Tibial artery (tissue), 4 donors: ENCODE measurements at regions not wholly inside any gene's neighbourhood (a gene's known extent, or its start where the extent isn't known, plus 50 kb on each side); places are given as distances from the start of the nearest gene placed in this dataset.

Experiments used
- DNase-seq, 2 donors: peaks; one replicate each; pipeline ENCODE4 v3.0.0-alpha.2; 2019
- H3K27ac ChIP-seq, 2 donors: fragments of 200-600 bp; sonication (generic) in 1 of 2; 1 replicate in 1 of 2; 2 replicates in 1 of 2; pipeline ENCODE4 v1.5.1; 2018 to 2019; ENCODE audit warnings: mild to moderate bottlenecking in 1 of 2
- H3K27me3 ChIP-seq, 2 donors: fragments of 200-600 bp; sonication (generic) in 1 of 2; one replicate each; pipeline versions ENCODE4 v1.5.1 to v1.6.0; 2016 to 2019
- H3K36me3 ChIP-seq, 3 donors: fragments of 200-600 bp; sonication (generic) in 2 of 3; one replicate each; pipeline ENCODE4 v1.5.1; 2016 to 2019; ENCODE audit warnings: mild to moderate bottlenecking in 2 of 3
- H3K4me1 ChIP-seq, 4 donors: fragments of 200-600 bp; sonication (generic) in 2 of 4; 1 replicate in 3 of 4; 2 replicates in 1 of 4; pipeline ENCODE4 v1.5.1; 2016 to 2019
- H3K4me3 ChIP-seq, 2 donors: fragments of 200-600 bp; sonication (generic) in 1 of 2; 1 replicate in 1 of 2; 2 replicates in 1 of 2; pipeline ENCODE4 v1.5.1; 2018 to 2019; ENCODE audit warnings: mild to moderate bottlenecking in 2 of 2
- H3K9me3 ChIP-seq, 3 donors: fragments of 200-600 bp; sonication (generic) in 1 of 3; one replicate each; pipeline ENCODE4 v1.5.1; 2016 to 2019
- intact Hi-C: fragments of 100-400 bp; cut with DNase I; formaldehyde crosslinking; loops from one replicate; pipeline ENCODE4 v1.15.0; 2023; ENCODE audit warnings: low total_unique reads
- TF ChIP-seq, protein P1 (sequence below), 2 experiments: fragments of 200-600 bp in 1 of 2; fragments of 450-650 bp in 1 of 2; IDR thresholded peaks; one replicate each; pipeline ENCODE4 v1.5.1; 2017 to 2019; ENCODE audit warnings: antibody characterized with exemption in 2 of 2, mild to moderate bottlenecking in 1 of 2, moderate library complexity in 1 of 2

DNA sequence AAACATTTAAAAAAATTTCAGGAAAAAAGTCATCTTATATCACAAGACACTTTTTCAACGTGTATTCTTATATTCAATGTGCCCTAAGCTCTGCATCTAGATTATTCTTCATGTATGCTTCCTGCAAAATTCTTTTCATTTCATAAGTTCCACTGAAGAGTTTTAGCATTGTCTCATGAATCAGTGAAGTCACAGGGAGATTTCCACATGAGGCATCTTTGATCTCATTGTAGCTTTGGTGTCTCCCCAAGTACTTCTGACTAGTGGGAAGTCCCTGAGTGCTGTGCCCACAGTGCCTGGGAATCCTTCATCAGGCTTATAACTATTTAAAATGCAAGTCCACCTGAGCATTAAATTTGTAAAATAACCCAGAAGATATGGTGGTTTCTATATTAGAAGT, 123.8 kb downstream of the MAD2L1 start:
- TF ChIP-seq, protein P1, sequence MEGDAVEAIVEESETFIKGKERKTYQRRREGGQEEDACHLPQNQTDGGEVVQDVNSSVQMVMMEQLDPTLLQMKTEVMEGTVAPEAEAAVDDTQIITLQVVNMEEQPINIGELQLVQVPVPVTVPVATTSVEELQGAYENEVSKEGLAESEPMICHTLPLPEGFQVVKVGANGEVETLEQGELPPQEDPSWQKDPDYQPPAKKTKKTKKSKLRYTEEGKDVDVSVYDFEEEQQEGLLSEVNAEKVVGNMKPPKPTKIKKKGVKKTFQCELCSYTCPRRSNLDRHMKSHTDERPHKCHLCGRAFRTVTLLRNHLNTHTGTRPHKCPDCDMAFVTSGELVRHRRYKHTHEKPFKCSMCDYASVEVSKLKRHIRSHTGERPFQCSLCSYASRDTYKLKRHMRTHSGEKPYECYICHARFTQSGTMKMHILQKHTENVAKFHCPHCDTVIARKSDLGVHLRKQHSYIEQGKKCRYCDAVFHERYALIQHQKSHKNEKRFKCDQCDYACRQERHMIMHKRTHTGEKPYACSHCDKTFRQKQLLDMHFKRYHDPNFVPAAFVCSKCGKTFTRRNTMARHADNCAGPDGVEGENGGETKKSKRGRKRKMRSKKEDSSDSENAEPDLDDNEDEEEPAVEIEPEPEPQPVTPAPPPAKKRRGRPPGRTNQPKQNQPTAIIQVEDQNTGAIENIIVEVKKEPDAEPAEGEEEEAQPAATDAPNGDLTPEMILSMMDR (IDR thresholded peaks at IDR 0.05) = no peak
- no peak for DNase-seq
- Histone ChIP-seq H3K36me3 (no peaks in the 10 kb centered on the region), H3K27me3 (no peaks in the 10 kb centered on the region), H3K9me3 (no peaks in the 10 kb centered on the region), H3K4me1 (peaks cover 0 to 23% (median 4%) of the 10 kb centered on the region in 4 donors), H3K4me3 (no peak overlapping the region), H3K27ac (no peak overlapping the region)
- intact Hi-C loops = no loop called here

GRCh38 chr4:119940557-119940956, 126.1 kb downstream of the MAD2L1 start:
- intact Hi-C loops = no loop called here
- H3K27ac ChIP-seq = no peak overlapping the region
- peaks cover 0 to 23% (median 4%) of the 10 kb centered on the region in 4 donors for H3K4me1 ChIP-seq
- H3K36me3 ChIP-seq = no peaks in the 10 kb centered on the region
- no peaks in the 10 kb centered on the region for H3K9me3 ChIP-seq
- TF ChIP-seq, protein P1 (IDR thresholded peaks at IDR 0.05) = no peak
- H3K4me3 ChIP-seq = no peak overlapping the region
- no peak for DNase-seq
- H3K27me3 ChIP-seq = no peaks in the 10 kb centered on the region

DNA sequence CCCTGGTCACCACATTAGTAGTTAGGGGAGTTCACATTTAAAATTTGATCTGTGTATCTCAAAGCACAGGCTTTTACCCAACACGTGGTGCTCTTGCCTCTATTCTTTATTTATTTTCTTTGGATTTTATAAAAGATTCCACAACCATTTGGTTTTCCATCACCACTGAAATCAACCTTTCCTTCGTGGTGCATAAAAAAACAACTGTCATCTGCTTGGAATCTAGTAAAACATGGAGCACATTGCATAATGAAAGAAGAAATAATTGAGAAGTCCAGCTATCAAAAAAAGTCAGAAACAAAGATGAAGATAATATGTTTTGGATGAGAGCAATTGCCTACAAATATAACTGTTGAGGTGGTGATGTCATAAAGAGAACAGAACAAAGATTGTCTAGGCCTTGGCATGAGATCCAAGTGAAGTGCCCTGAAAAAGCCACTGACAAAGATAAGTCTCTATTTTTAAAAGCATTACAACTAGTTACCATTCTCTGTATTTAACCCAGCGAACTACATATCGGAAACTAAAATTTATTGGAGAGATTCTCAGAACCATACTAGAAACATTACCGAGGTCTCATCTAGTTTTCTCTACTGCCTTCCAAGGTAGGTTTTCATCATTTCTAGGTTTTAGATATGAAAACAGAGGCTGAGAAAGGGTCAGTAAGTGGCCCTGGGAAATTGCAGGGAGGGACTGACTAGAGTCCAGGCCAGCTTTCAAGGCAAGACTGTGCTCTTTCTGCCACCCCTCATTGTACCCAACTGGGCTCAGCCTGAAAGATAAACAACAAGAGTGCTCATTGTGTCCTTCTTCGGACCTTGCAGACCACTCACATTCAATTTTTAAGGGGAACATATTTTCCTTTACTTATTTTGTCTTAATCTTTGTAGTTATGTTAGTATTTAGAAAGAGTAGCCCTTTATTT, 127.3 kb downstream of the MAD2L1 start:
- peaks cover 0 to 23% (median 4%) of the 10 kb centered on the region in 4 donors for H3K4me1 ChIP-seq
- TF ChIP-seq, protein P1 (IDR thresholded peaks at IDR 0.05) = no peak
- no peaks in the 10 kb centered on the region for H3K9me3 ChIP-seq
- no peaks in the 10 kb centered on the region for H3K36me3 ChIP-seq
- H3K27ac ChIP-seq = peak overlapping the region; percentile 25 to 54
- intact Hi-C loops = no loop called here
- no peak for DNase-seq
- no peak overlapping the region for H3K4me3 ChIP-seq
- no peaks in the 10 kb centered on the region for H3K27me3 ChIP-seq

DNA sequence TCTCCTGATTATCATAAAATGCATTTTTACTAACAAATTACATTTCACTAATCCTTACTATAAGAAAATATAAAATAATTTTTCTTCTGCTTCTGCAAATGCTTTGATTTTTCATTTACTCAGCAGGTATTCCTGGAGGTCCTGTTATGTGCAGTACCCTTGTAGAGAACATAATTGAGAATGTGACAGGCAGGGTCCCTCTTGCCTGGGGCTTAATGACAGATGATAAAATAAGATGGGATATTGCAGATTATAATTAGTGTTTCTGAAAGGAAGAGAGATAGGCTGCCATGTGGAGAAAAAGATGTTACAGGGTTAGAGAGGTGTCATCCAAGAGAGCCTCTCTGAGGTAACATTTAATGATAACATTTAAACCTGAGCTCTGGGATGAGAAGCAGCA, 128.9 kb downstream of the MAD2L1 start:
- TF ChIP-seq, protein P1 (IDR thresholded peaks at IDR 0.05) = no peak
- Histone ChIP-seq H3K27me3 (no peaks in the 10 kb centered on the region), H3K9me3 (no peaks in the 10 kb centered on the region), H3K36me3 (no peaks in the 10 kb centered on the region), H3K27ac (no peak overlapping the region), H3K4me1 (peaks cover 0 to 23% (median 4%) of the 10 kb centered on the region in 4 donors), H3K4me3 (no peak overlapping the region)
- DNase-seq = no peak
- intact Hi-C loops = no loop called here

DNA sequence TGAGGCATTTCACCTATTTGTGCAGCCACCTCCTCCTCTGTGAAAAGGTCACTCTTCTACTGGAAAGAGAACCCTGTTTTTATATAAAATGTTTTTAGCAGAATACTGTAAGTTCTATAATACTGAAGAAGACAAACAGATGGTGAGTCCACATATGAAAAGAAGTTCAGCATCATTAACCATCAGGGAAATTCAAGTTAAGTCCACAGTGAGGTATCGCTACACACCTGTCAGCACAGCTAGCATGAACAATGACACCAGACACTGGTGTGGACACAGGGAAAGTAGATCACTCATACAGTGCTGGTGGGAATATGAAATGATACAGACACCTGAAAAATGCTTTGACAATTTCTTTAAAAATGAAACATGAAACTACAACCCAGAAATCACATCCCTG, 133.0 kb downstream of the MAD2L1 start:
- H3K4me3 ChIP-seq = no peak overlapping the region
- TF ChIP-seq, protein P1 (IDR thresholded peaks at IDR 0.05) = no peak

More for the DNA sequence above, 133.0 kb downstream of the MAD2L1 start:
- H3K4me1 ChIP-seq = peaks cover 0 to 6% (median 0%) of the 10 kb centered on the region in 4 donors
- H3K36me3 ChIP-seq = no peaks in the 10 kb centered on the region
- no peak for DNase-seq
- no peaks in the 10 kb centered on the region for H3K9me3 ChIP-seq
- intact Hi-C loops = no loop called here
- no peak overlapping the region for H3K27ac ChIP-seq
- no peaks in the 10 kb centered on the region for H3K27me3 ChIP-seq
